Natural killer cell (primary cell): ENCODE measurements at regions not wholly inside any gene's neighbourhood (a gene's known extent, or its start where the extent isn't known, plus 50 kb on each side); places are given as distances from the start of the nearest gene placed in this dataset.

Experiments used
- ATAC-seq, 3 donors: fragments of 150-1000 bp in 2 of 3; fragments of 200-7000 bp in 1 of 3; cut with Tn5 transposase; 1 replicate in 1 of 3; 2 replicates in 2 of 3; pipeline ENCODE4 v1.10.0; 2021; ENCODE audit warnings: mild to moderate bottlenecking in 2 of 3, moderate library complexity in 2 of 3
- DNase-seq, 2 donors: peaks; one replicate each; pipeline versions ENCODE4 v3.0.0 to v3.0.0-alpha.2; 2013 to 2021; ENCODE audit warnings: mixed read lengths in 1 of 2
- H3K27ac ChIP-seq: one replicate; pipeline ENCODE4 v1.5.1; 2013; ENCODE audit warnings: mild to moderate bottlenecking, low read length
- H3K27me3 ChIP-seq: one replicate; pipeline ENCODE4 v1.6.1; 2013; ENCODE audit warnings: low read length; ENCODE audit not compliant: control insufficient read depth, insufficient read depth
- H3K36me3 ChIP-seq: one replicate; pipeline ENCODE4 v1.6.1; 2013; ENCODE audit warnings: low read length; ENCODE audit not compliant: control insufficient read depth, insufficient read depth
- H3K4me1 ChIP-seq: one replicate; pipeline ENCODE4 v1.6.1; 2013; ENCODE audit warnings: low read length; ENCODE audit not compliant: control insufficient read depth, insufficient read depth
- H3K4me3 ChIP-seq: one replicate; pipeline ENCODE4 v1.5.1; 2013; ENCODE audit warnings: low read length
- H3K9me3 ChIP-seq: one replicate; pipeline ENCODE4 v1.6.1; 2013; ENCODE audit warnings: low read length; ENCODE audit not compliant: control insufficient read depth, insufficient read depth
- H3K27ac Mint-ChIP-seq, 2 donors: one replicate each; pipeline ENCODE4 v1.8.0; 2022; ENCODE audit warnings: mild to moderate bottlenecking in 2 of 2, mixed read lengths in 2 of 2, moderate library complexity in 1 of 2
- H3K27me3 Mint-ChIP-seq, 2 donors: one replicate each; pipeline ENCODE4 v1.8.0; 2022; ENCODE audit warnings: low read depth in 2 of 2, mixed read lengths in 2 of 2
- H3K36me3 Mint-ChIP-seq: one replicate; pipeline ENCODE4 v1.8.0; 2022; ENCODE audit warnings: mixed read lengths
- H3K4me1 Mint-ChIP-seq, 2 donors: one replicate each; pipeline ENCODE4 v1.8.0; 2022; ENCODE audit warnings: mixed read lengths in 2 of 2
- H3K4me3 Mint-ChIP-seq: one replicate; pipeline ENCODE4 v1.8.0; 2022; ENCODE audit warnings: mild to moderate bottlenecking, moderate library complexity, mixed read lengths
- H3K9me3 Mint-ChIP-seq, 2 donors: one replicate each; pipeline ENCODE4 v1.8.0; 2022; ENCODE audit warnings: mixed read lengths in 2 of 2
- CTCF ChIP-seq: fragments of 200-600 bp; IDR thresholded peaks from one replicate; pipeline ENCODE4 v1.8.0; 2022; ENCODE audit warnings: antibody characterized with exemption
- WGBS: methylation state at CpG from one replicate; pipeline ENCODE4 v1.1.7; 2013; ENCODE audit warnings: missing lambda C conversion rate; ENCODE audit not compliant: insufficient coverage; 5-methylcytosine and 5-hydroxymethylcytosine counted together
- intact Hi-C: fragments of 100-400 bp; cut with micrococcal nuclease; formaldehyde crosslinking; loops from one replicate; pipeline ENCODE4 v1.14.2; 2022

- Mint-ChIP-seq H3K4me3 (no peak overlapping the region), H3K4me1 (no peaks in the 10 kb centered on the region), H3K36me3 (no peaks in the 10 kb centered on the region), H3K9me3 (no peaks in the 10 kb centered on the region), H3K27ac (no peak overlapping the region), H3K27me3 (peaks cover 3 to 9% of the 10 kb centered on the region in 2 donors)
- Histone ChIP-seq H3K9me3 (no peaks in the 10 kb centered on the region), H3K27ac (no peak overlapping the region), H3K36me3 (no peaks in the 10 kb centered on the region), H3K4me1 (no peaks in the 10 kb centered on the region), H3K4me3 (no peak overlapping the region), H3K27me3 (no peaks in the 10 kb centered on the region)
- no peak for ATAC-seq
- intact Hi-C loops: no loop called here
- 89% methylated on average over 8 of the region's 8 CpGs for WGBS
- TF ChIP-seq CTCF: no peak
- no peak for DNase-seq
Measured at GRCh38 chr10:129116371-129116770, 350.7 kb upstream of the MGMT start.

- H3K27me3 Mint-ChIP-seq: peaks cover 6 to 9% of the 10 kb centered on the region in 2 donors
- H3K4me1 Mint-ChIP-seq: no peaks in the 10 kb centered on the region
- Histone ChIP-seq H3K4me3 (no peak overlapping the region), H3K9me3 (no peaks in the 10 kb centered on the region), H3K4me1 (no peaks in the 10 kb centered on the region), H3K27ac (no peak overlapping the region), H3K36me3 (no peaks in the 10 kb centered on the region), H3K27me3 (no peaks in the 10 kb centered on the region)
- no peaks in the 10 kb centered on the region for H3K9me3 Mint-ChIP-seq
- TF ChIP-seq CTCF: no peak
- H3K27ac Mint-ChIP-seq: no peak overlapping the region
- H3K4me3 Mint-ChIP-seq: no peak overlapping the region
- ATAC-seq (no peak), DNase-seq (no peak)
- H3K36me3 Mint-ChIP-seq: no peaks in the 10 kb centered on the region
- intact Hi-C loops: no loop called here
- 100% methylated on average over 1 of the region's 2 CpGs for WGBS
Measured at GRCh38 chr10:129120441-129120840, 346.6 kb upstream of the MGMT start.

- Histone ChIP-seq H3K9me3 (no peaks in the 10 kb centered on the region), H3K4me1 (no peaks in the 10 kb centered on the region), H3K36me3 (no peaks in the 10 kb centered on the region), H3K27me3 (no peaks in the 10 kb centered on the region), H3K27ac (no peak overlapping the region), H3K4me3 (no peak overlapping the region)
- DNase-seq (no peak), ATAC-seq (no peak)
- H3K4me1 Mint-ChIP-seq: no peaks in the 10 kb centered on the region
- intact Hi-C loops: no loop called here
- H3K27me3 Mint-ChIP-seq: peaks cover 0 to 6% of the 10 kb centered on the region in 2 donors
- H3K4me3 Mint-ChIP-seq: no peak overlapping the region
- H3K27ac Mint-ChIP-seq: no peak overlapping the region
- WGBS: 91% methylated on average over 3 of the region's 3 CpGs
- no peaks in the 10 kb centered on the region for H3K9me3 Mint-ChIP-seq
- no peaks in the 10 kb centered on the region for H3K36me3 Mint-ChIP-seq
- no peak for TF ChIP-seq CTCF
Measured at GRCh38 chr10:129122846-129123245, 344.2 kb upstream of the MGMT start.

- Mint-ChIP-seq H3K27me3 (peaks cover 0 to 6% of the 10 kb centered on the region in 2 donors), H3K4me3 (no peak overlapping the region), H3K9me3 (no peaks in the 10 kb centered on the region), H3K4me1 (no peaks in the 10 kb centered on the region), H3K27ac (no peak overlapping the region), H3K36me3 (no peaks in the 10 kb centered on the region)
- Histone ChIP-seq H3K4me3 (no peak overlapping the region), H3K4me1 (no peaks in the 10 kb centered on the region), H3K27ac (no peak overlapping the region), H3K36me3 (no peaks in the 10 kb centered on the region), H3K9me3 (no peaks in the 10 kb centered on the region), H3K27me3 (no peaks in the 10 kb centered on the region)
- ATAC-seq: no peak
- no peak for TF ChIP-seq CTCF
- intact Hi-C loops: no loop called here
- WGBS: 74% methylated on average over 6 of the region's 6 CpGs
- no peak for DNase-seq
Measured at GRCh38 chr10:129123428-129123827, 343.6 kb upstream of the MGMT start.
